ENCODE measurements at regions not wholly inside any gene's neighbourhood (a gene's known extent, or its start where the extent isn't known, plus 50 kb on each side); places are given as distances from the start of the nearest gene placed in this dataset.
"Not testable (repeated sequence)": the region's sequence is repeated elsewhere in the genome, so short reads cannot be mapped to it uniquely, and the experiment has no call there.

DNA sequence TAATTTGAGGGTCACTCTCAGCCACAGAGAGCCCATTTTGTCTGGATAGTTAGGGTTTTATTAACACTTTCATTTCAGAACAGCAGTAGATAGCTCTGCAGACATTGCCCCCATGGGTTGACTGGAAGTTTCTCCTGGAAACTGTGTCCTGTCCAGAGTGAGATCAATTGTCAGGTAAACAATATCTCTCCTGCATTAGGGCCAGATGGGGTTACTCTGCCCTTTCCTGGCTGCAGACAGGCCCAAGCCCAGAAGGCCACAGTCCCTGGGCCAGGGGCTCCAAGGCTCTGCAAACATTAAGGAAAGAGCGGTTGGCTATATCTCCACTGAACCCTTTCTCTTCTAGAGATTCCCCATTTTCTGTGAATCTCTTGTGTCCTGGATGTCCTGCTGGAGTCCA lies 436.8 kb upstream of the PRKX start:
- no peaks in the 10 kb centered on the region for H3K4me1 ChIP-seq (ENCODE audit: insufficient read depth, low read length)
- H3K4me3 ChIP-seq (ENCODE audit: low read length): no peak overlapping the region
- no peaks in the 10 kb centered on the region for H3K27me3 ChIP-seq (ENCODE audit: insufficient read depth, low read length)
- no peaks in the 10 kb centered on the region for H3K9me3 ChIP-seq (ENCODE audit: low read depth, low read length)

GRCh38 chrX:4129626-4130025 lies 416.2 kb upstream of the PRKX start:
- H3K4me3 ChIP-seq (ENCODE audit: low read length): no peak overlapping the region
- no peaks in the 10 kb centered on the region for H3K9me3 ChIP-seq (ENCODE audit: low read depth, low read length)
- H3K4me1 ChIP-seq (ENCODE audit: insufficient read depth, low read length): no peaks in the 10 kb centered on the region

DNA sequence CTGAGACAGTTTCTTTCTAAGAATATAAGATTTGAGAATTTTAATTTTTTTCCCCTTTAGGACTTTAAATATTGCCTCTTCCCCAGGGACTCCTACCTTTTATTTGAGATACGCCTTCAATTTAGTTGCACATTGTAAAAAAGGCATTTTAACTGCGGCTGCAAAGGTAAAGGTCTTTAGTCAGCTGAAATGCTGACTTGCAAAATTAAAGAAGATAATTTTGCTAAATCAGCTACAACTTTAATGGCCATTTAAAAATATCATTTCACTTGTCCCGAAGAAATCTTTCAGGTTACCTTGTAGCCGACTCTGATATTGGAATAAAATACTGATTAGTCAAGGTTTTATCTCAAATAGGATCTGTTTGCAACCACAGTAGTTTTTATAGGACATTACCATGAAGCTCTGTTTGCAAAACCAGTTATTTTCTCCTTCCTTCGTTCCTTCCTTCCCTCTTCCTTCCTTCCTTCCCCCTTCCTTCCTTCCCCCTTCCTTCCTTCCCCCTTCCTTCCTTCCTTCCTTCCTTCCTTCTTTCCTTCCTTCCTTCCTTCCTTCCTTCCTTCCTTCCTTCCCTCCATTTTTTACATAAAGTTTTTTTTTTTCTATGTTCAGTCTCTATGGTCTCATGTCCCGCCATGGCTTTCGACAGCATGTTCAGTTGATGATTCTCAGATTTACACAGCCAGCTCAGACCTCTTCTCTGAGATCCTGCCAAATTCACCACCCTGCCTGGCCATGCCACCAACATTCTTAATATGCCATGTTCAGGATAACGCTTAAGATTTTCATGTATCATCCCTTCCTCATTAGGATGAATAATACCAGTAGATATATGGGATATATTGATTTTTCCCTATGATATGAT lies 405.4 kb upstream of the PRKX start:
- H3K4me1 ChIP-seq (ENCODE audit: insufficient read depth, low read length): no peaks in the 10 kb centered on the region
- H3K27me3 ChIP-seq (ENCODE audit: insufficient read depth, low read length): no peaks in the 10 kb centered on the region
- no peak overlapping the region for H3K4me3 ChIP-seq (ENCODE audit: low read length)
- no peaks in the 10 kb centered on the region for H3K9me3 ChIP-seq (ENCODE audit: low read depth, low read length)

More at GRCh38 chrX:4129626-4130025, 416.2 kb upstream of the PRKX start:
- H3K27me3 ChIP-seq (ENCODE audit: insufficient read depth, low read length): no peaks in the 10 kb centered on the region

DNA sequence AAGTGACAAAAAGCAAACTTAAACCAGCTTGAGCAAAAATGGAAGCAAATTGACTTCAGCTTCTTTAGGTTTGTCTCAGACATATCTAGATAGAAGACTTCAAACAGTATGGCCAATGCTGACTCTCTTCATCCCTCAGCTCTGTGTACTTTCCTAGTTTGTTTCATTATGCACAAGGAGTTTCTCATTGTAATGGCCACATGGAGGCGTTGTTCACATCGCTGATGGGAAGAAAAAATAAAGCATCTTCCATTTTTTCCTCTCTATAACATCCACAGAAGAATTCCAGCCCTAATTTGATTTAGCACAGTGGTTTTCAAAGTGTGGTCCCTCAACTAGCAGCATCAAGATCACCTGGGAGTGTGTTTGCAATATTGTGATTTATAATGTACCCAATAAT lies 397.5 kb upstream of the PRKX start:
- no peaks in the 10 kb centered on the region for H3K4me1 ChIP-seq (ENCODE audit: insufficient read depth, low read length)
- no peak overlapping the region for H3K4me3 ChIP-seq (ENCODE audit: low read length)
- H3K27me3 ChIP-seq (ENCODE audit: insufficient read depth, low read length): no peaks in the 10 kb centered on the region
- H3K9me3 ChIP-seq (ENCODE audit: low read depth, low read length): no peaks in the 10 kb centered on the region

DNA sequence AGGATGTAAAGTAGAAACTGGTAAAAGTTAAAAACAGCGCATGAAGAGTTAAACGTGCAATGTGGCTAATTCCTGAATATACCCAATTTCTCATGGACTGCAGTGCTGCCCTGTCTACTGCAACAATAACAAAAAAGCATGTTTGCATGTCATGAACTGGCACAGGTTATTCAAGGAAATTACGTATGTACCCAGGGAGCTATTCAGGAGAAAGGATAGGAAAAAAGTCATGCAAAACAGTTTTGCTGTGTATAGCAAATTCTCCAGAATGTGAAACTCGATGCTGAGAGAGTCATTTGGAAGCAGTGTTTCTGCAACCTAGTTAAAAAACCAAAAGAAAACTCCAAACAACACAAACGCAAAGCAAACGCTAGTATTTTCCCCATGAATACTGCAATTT lies 381.5 kb upstream of the PRKX start:
- Histone ChIP-seq H3K4me3 (ENCODE audit: low read length) (no peak overlapping the region), H3K4me1 (ENCODE audit: insufficient read depth, low read length) (no peaks in the 10 kb centered on the region), H3K9me3 (ENCODE audit: low read depth, low read length) (no peaks in the 10 kb centered on the region), H3K27me3 (ENCODE audit: insufficient read depth, low read length) (no peaks in the 10 kb centered on the region)

DNA sequence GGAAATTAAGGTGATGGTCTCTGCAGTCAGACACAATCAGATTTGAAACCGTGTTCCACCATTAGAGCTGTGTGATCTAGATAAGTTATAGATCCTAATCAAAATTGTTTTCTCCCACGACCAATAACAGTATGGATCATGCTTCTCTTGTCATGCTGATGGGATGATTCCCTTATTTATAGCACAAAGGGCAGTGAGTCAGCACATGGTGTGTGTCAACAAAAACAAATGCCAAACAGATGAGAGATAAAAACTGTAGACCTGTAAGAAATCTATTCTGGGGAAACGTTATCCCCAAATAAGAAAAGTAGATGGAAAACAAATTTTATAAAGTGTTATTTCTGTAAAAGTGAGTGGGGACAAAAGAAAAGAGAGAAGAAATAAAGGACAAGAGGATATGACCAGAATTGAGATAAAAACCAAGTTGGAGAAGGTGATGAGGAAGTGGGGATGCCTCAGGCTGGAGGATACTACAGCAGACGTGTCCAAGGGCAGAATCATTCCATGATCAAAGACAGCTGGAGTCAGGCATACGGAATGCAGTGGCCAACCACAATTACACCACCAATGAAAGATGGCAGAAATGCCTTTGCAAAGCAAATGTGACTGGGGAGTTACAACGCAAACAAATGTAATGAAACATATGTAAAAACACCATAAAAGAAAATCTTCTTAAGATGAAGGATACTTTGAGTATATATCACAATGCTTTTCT lies 377.8 kb upstream of the PRKX start:
- H3K9me3 ChIP-seq (ENCODE audit: low read depth, low read length): no peaks in the 10 kb centered on the region
- no peaks in the 10 kb centered on the region for H3K27me3 ChIP-seq (ENCODE audit: insufficient read depth, low read length)
- H3K4me1 ChIP-seq (ENCODE audit: insufficient read depth, low read length): no peaks in the 10 kb centered on the region
- H3K4me3 ChIP-seq (ENCODE audit: low read length): no peak overlapping the region

GRCh38 chrX:4059893-4060292 lies 346.4 kb upstream of the PRKX start:
- no peaks in the 10 kb centered on the region for H3K4me1 ChIP-seq (ENCODE audit: insufficient read depth, low read length)
- no peaks in the 10 kb centered on the region for H3K27me3 ChIP-seq (ENCODE audit: insufficient read depth, low read length)
- H3K9me3 ChIP-seq (ENCODE audit: low read depth, low read length): no peaks in the 10 kb centered on the region
- H3K4me3 ChIP-seq (ENCODE audit: low read length): no peak overlapping the region

DNA sequence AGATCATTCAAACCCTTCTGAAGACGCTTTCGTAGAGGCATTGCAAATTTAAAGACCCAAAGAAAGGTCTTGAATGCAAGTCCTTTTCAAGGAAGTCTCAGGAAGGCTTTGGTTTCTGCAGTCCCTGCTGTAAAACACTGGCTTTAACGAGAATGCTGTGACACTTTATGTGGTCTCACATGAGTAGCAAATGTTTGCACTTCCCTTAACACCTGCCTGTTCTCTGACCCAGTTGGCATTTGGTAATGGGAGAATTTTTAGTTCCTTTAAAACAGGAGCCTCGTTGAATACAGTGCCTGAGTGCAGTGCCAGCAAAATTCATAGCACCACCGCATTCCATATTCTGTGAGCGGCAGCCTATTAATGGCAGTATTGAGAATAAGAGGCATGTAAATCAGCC lies 330.5 kb upstream of the PRKX start:
- Histone ChIP-seq H3K9me3 (ENCODE audit: low read depth, low read length) (no peaks in the 10 kb centered on the region), H3K4me3 (ENCODE audit: low read length) (no peak overlapping the region), H3K27me3 (ENCODE audit: insufficient read depth, low read length) (no peaks in the 10 kb centered on the region), H3K4me1 (ENCODE audit: insufficient read depth, low read length) (no peaks in the 10 kb centered on the region)

DNA sequence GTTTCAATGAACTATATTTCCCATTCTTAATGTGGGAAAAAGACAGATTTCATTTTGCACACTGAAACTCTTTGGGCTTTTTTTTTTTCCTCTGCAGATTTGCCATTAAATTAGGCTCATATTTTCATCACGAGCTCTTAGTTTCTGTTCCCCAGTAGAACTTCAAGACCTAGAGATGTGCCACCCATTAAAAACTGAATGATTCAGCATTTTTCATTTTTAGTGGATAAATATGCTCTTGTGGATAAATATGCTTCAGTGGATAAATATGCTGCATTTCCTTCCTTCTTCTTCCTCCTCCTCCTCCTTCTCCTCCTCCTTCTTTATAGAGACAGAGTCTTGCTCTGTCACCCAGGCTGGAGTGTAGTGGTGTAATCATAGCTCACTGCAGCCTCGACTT lies 322.4 kb upstream of the PRKX start:
- H3K4me3 ChIP-seq (ENCODE audit: low read length): no peak overlapping the region

GRCh38 chrX:4028151-4028550 lies 314.7 kb upstream of the PRKX start:
- Histone ChIP-seq H3K4me1 (ENCODE audit: insufficient read depth, low read length) (no peaks in the 10 kb centered on the region), H3K27me3 (ENCODE audit: insufficient read depth, low read length) (no peaks in the 10 kb centered on the region), H3K4me3 (ENCODE audit: low read length) (no peak overlapping the region), H3K9me3 (ENCODE audit: low read depth, low read length) (no peaks in the 10 kb centered on the region)

More for the DNA sequence above, 322.4 kb upstream of the PRKX start:
- H3K4me1 ChIP-seq (ENCODE audit: insufficient read depth, low read length): no peaks in the 10 kb centered on the region
- no peaks in the 10 kb centered on the region for H3K9me3 ChIP-seq (ENCODE audit: low read depth, low read length)
- no peaks in the 10 kb centered on the region for H3K27me3 ChIP-seq (ENCODE audit: insufficient read depth, low read length)

GRCh38 chrX:4005281-4005680 lies 291.8 kb upstream of the PRKX start:
- H3K4me1 ChIP-seq (ENCODE audit: insufficient read depth, low read length): no peaks in the 10 kb centered on the region
- H3K27me3 ChIP-seq (ENCODE audit: insufficient read depth, low read length): no peaks in the 10 kb centered on the region
- H3K9me3 ChIP-seq (ENCODE audit: low read depth, low read length): no peaks in the 10 kb centered on the region
- no peak overlapping the region for H3K4me3 ChIP-seq (ENCODE audit: low read length)

GRCh38 chrX:4004822-4005221 lies 291.4 kb upstream of the PRKX start:
- no peaks in the 10 kb centered on the region for H3K4me1 ChIP-seq (ENCODE audit: insufficient read depth, low read length)
- no peaks in the 10 kb centered on the region for H3K9me3 ChIP-seq (ENCODE audit: low read depth, low read length)
- H3K4me3 ChIP-seq (ENCODE audit: low read length): no peak overlapping the region
- H3K27me3 ChIP-seq (ENCODE audit: insufficient read depth, low read length): no peaks in the 10 kb centered on the region

DNA sequence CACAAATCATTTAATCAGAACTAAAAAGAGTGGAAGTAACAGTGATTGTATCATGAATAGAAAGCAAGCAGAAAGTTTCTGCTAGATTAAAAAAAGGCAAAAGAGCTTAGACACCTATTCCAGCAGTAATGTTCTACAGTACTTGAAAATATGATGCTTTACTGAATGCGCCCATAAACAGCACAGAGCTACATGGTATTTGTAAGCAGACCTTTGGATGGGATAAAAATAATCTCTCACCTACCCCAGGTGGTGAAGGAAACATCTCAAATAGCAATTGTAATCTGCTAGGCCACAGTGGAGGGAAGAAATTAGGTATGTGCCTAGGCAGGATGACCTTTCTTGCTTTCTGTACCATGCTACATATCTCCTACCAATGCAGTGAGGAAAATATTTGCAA lies 280.9 kb upstream of the PRKX start:
- Histone ChIP-seq H3K27me3 (ENCODE audit: insufficient read depth, low read length) (no peaks in the 10 kb centered on the region), H3K4me3 (ENCODE audit: low read length) (no peak overlapping the region), H3K4me1 (ENCODE audit: insufficient read depth, low read length) (no peaks in the 10 kb centered on the region), H3K9me3 (ENCODE audit: low read depth, low read length) (no peaks in the 10 kb centered on the region)

DNA sequence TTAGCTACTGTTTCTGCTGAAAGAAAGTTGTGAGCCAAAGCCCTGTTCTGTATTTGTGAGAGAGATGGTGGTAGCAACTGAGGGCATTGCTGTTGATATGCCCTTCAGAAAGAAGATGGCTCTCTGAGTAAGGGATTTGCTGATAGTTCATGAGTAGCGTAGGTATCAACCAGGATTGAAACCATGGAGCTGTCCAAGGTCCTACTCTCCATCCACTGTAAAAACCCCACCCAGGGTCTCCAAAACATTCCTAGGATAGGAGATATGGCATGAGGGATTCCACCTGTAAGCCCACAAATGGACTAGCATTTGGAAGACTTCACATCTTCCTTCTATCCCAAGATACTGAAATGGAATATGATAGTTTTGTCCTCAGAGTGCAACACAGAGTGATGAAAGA lies 277.1 kb upstream of the PRKX start:
- H3K27me3 ChIP-seq (ENCODE audit: insufficient read depth, low read length): no peaks in the 10 kb centered on the region
- H3K9me3 ChIP-seq (ENCODE audit: low read depth, low read length): no peaks in the 10 kb centered on the region
- H3K4me3 ChIP-seq (ENCODE audit: low read length): no peak overlapping the region
- H3K4me1 ChIP-seq (ENCODE audit: insufficient read depth, low read length): no peaks in the 10 kb centered on the region

DNA sequence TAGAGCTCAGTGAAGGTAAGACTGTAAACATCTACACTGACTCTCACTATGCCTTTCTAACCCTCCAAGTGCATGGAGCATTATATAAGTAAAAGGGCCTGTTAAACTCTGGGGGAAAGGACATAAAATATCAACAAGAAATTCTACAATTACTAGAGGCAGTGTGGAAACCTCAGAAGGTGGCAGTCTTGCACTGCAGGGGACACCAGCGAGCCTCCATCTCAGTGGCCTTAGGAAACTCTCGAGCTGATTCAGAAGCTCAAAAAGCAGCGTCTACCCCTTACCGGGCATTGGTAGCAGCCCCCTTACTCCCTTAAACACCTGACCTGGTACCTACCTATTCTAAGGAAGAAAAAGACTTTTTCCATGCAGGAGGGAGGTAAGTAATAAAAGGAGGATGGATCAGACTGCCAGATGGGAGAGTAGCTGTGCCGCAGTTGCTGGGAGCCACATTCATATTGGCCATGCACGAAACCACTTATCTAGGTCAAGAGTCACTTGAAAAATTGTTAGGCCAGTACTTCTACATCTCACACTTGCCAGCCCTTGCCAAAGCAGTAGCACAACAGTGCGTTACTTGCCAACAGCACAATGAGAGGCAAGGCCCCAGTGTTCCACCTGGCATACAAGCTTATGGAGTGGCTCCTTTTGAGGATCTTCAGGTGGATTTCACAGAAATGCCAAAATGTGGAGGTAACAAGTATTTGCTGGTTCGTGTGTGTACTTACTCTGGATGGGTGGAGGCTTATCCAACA lies 258.8 kb upstream of the PRKX start:
- H3K4me3 ChIP-seq (ENCODE audit: low read length); H3K9me3 ChIP-seq (ENCODE audit: low read depth, low read length); H3K27me3 ChIP-seq (ENCODE audit: insufficient read depth, low read length); H3K4me1 ChIP-seq (ENCODE audit: insufficient read depth, low read length): not testable (repeated sequence)

Measured in mononuclear cell (primary cell).